ENCODE measurements at regions not wholly inside any gene's neighbourhood (a gene's known extent, or its start where the extent isn't known, plus 50 kb on each side); places are given as distances from the start of the nearest gene placed in this dataset.
"Not testable (repeated sequence)": the region's sequence is repeated elsewhere in the genome, so short reads cannot be mapped to it uniquely, and the experiment has no call there.

GRCh38 chr7:6882321-6882721 is 56.2 kb upstream of the CCZ1B start:
- DNase-seq = not testable (repeated sequence)

DNA sequence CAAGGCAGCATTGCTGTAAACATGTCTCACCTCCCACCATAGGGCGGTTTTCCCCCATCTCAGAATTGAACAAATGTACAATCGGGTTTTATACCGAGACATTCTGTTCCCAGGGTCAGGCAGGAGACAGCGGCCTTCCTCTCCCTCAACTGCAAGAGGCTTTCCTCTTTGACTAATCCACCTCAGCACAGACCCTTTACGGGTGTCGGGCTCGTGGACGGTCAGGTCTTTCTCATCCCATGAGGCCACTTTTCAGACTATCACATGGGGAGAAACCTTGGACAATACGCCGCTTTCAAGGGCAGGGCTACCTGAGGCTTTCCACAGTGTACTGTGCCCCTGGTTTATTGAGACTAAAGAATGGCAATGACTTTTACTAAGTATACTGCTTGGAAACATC is 57.7 kb upstream of the CCZ1B start:
- DNase-seq = not testable (repeated sequence)

DNA sequence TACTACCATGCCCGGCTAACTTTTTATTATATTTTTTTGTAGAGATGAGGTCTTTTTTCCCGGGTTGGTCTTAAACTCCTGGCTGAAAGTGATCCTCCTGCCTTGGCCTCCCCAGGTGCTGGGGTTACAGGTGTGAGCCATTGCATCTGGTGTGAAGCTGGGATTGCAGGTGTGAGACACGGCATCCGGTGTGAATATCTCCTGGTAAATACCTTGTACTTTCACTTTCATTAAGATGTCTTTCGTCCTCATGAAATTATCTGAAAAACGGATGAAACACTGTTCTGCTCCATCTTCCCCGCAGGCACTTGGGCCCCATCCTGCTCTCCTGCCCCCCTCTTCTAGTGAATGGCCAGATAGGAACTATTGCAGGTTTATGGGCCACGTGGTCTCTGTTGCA is 60.1 kb upstream of the CCZ1B start:
- no peak for DNase-seq

- DNase-seq = not testable (repeated sequence)
Measured at GRCh38 chr7:6888267-6889045, 62.4 kb upstream of the CCZ1B start.

GRCh38 chr7:6889252-6889812 is 63.3 kb upstream of the CCZ1B start:
- DNase-seq = no peak

DNA sequence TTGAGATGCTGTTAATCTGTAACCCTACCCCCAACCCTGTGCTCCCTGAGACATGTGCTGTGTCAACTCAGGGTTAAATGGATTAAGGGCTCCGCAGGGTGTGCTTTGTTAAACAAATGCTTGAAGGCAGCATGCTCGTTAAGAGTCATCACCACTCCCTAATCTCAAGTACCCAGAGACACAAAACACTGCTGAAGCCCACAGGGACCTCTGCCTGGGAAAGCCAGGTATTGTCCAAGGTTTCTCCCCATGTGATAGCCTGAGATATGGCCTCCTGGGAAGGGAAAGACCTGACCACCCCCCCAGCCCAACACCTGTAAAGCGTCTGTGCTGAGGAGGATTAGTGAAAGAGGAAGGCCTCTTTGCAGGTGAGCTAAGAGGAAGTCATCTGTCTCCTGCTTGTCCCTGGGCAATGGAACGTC is 76.0 kb upstream of the CCZ1B start:
- DNase-seq = not testable (repeated sequence)

DNA sequence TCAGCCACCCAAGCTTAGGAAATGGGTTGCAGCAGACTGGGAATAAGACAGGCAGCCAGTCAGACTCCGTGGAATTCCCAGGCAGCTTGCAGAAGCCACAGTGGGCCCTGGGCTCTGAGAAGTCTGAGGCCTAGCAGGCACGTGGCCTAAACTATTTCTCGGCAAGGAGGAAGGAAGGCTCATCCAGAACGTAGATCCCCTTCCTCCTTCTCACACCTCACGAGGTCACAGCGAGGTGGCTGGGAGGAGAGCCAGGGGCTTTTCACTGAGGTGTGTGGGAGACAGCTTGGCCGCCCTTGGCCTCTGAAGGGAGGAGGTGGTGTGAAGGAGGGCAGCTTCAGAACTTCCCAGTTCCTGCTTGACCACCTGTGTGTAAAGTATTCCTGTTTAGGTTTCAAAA is 77.2 kb upstream of the CCZ1B start:
- DNase-seq = not testable (repeated sequence)

GRCh38 chr7:6903792-6904191 is 77.7 kb upstream of the CCZ1B start:
- DNase-seq = not testable (repeated sequence)

DNA sequence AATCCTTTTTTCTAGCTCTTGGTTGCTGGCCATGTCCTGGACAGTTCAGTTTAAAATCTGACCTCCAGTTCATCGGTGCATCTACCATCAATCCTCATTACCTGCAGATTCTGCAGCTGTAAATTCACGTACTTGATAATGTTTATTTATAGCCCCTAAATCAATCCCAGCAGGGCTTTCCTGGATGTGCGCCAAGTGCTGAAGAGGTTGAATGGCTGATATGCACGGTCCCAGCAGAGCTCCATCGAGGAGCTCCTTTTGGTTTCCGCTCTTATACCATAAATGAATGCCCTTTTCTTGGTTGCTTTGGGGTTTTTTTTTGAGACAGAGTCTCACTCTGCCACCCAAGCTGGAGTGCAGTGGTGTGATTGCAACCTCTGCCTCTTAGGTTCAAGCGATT is 91.2 kb upstream of the CCZ1B start:
- DNase-seq = no peak

- not testable (repeated sequence) for DNase-seq
Measured at GRCh38 chr7:6919169-6919568, 93.1 kb upstream of the CCZ1B start.

DNA sequence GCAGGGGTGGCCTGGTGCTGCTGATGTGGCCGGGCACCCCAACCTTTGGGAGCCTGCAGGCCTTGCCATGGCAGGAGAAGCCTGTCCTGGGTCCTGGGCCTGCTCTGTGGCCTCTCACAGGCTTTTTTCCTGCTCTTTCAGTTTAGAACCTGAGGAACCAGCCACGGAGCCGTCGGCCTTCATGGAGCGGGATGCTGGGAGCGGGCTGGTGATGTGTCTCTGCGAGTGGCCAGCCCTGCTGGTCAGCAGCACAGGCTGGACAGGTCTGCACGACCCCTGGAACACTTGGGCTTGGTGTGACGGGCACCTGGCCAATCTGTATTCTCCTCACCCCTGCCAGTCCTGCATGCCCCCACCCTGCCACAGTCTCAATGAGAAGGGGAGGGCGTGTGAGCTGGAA is 98.4 kb upstream of the CCZ1B start:
- DNase-seq = not testable (repeated sequence)

DNA sequence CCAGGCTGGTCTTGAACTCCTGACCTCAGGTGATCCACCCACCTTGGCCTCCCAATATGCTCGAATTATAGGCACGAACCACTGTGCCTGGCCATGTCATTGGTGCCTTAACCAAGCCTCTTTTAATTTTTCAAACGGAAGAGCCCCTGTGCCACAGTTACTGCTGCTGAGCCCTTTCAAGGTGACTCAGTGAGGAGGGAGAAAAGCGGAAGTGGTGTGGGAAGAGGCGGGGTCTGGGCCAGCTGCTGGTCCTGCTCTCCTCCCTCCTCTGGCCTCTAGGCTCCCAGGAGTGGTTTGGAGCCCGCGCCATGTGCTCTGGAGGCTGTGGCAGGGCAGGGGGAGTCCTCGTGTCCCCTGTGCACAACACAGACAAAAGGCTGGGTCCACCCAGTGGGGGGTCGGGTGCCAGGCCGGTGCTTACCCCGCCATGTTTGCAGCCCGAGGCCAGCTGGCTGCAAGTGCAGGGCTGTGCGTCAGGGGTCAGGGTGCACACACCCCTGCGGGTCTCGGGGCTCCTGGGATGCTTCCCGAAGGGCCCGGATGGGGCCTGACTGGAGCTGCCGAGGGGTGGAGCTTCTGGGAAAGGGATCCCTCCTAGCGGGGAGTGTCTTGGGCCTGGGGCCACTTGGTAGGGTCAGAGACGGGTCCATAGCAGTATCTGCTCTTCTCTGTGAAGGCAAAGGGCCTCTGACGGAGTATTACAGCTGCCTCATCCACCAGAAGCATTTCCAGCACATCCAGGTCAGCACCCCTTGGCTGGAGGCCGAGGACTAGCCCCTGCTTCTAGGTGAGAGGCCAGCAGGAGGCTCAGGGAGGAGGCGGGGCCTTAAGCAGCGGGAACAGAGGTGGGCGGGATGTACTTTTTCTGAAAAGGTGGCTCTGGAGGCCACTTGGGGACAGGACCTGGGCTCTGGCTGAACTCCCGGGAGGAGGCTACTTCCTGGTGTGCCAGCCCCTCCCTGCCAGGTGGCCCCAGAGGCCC is 100.4 kb upstream of the CCZ1B start:
- not testable (repeated sequence) for DNase-seq

DNA sequence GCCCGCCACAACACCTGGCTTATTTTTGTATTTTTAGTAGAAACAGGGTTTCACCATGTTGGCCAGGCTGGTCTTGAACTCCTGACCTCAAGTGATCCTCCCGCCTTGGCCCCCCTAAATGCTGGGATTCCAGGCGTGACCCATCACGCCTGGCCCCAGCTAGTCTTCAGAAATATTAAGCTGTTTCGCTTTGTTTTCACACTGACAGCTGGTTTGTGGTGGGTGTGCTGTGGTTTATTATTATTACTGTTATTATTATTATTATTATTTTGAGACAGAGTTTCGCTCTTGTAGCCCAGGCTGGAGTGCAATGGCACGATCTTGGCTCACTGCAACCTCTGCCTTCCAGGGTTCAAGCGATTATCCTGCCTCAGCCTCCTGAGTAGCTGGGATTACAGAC is 101.6 kb upstream of the CCZ1B start:
- not testable (repeated sequence) for DNase-seq

GRCh38 chr7:6929588-6929987 is 103.5 kb upstream of the CCZ1B start:
- not testable (repeated sequence) for DNase-seq

- DNase-seq = not testable (repeated sequence)
Measured at GRCh38 chr7:6930081-6930635, 104.1 kb upstream of the CCZ1B start.

GRCh38 chr7:6930787-6931186 is 104.7 kb upstream of the CCZ1B start:
- DNase-seq = peak; percentile 41

DNA sequence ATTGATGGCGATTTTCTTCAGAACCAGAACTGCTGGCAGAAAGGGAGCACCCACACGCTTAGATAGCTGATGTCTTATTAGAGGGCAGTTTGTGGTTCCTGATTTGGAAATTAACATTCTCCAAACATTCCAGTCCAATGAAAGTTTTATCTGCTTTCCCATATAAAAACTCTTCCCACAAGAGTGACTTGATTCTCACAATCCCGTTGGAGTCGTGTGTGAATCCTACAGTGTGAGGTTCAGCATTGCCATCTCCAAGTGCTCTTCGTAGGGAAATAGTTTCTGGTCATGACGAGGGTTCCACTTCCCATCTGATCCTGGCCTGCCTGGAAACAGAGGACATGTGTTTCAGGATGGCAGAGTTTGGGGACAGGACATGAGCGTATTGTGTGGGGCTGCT is 105.4 kb upstream of the CCZ1B start:
- DNase-seq = not testable (repeated sequence)

GRCh38 chr7:6933954-6934632 is 108.0 kb upstream of the CCZ1B start:
- DNase-seq = not testable (repeated sequence)

GRCh38 chr7:6934981-6935380 is 108.9 kb upstream of the CCZ1B start:
- DNase-seq = no peak

GRCh38 chr7:6936626-6937025 is 110.6 kb upstream of the CCZ1B start:
- not testable (repeated sequence) for DNase-seq

GRCh38 chr7:6937746-6938145 is 111.7 kb upstream of the CCZ1B start:
- DNase-seq = not testable (repeated sequence)

DNA sequence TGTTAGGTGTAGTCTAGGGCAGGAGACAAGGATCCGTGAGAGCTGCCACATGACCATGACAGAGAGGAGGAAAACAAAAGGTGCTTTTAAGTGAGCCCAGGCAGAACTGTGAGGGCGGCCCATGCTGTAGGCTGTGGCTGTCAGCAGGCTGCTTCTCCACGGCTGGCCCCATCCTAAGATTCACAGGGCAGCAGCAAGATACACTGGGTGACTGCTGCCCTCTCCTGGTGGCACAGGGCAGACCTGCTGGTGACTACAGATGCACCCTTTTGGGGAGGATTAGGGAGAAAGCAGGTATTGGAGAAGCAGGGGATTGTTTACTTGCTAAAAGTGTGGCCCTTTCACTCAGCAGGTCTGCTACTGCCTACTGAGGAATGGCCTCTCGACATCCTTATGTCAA is 112.2 kb upstream of the CCZ1B start:
- not testable (repeated sequence) for DNase-seq
